ENCODE measurements at regions not wholly inside any gene's neighbourhood (a gene's known extent, or its start where the extent isn't known, plus 50 kb on each side); places are given as distances from the start of the nearest gene placed in this dataset.

DNA sequence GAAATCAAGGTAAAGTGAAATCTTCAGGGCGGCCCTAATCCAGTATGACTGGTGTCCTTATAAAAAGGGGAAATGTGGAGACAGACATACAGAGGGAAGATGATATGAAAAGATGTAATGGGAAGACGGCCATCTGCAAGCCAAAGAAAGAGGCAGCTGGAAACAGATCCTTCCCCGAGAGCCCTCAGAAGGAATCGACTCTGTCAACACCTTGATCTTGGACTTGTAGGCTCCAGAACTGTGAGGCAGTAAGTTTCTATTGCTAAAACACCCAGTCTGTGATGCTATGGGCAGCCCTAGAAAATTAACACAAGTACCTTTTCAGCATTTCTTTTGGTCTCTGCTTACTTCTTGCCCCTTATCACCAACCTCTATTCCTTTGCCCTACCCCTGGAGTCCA is 174.7 kb upstream of the TPM1 start:
- TF ChIP-seq, protein P1, sequence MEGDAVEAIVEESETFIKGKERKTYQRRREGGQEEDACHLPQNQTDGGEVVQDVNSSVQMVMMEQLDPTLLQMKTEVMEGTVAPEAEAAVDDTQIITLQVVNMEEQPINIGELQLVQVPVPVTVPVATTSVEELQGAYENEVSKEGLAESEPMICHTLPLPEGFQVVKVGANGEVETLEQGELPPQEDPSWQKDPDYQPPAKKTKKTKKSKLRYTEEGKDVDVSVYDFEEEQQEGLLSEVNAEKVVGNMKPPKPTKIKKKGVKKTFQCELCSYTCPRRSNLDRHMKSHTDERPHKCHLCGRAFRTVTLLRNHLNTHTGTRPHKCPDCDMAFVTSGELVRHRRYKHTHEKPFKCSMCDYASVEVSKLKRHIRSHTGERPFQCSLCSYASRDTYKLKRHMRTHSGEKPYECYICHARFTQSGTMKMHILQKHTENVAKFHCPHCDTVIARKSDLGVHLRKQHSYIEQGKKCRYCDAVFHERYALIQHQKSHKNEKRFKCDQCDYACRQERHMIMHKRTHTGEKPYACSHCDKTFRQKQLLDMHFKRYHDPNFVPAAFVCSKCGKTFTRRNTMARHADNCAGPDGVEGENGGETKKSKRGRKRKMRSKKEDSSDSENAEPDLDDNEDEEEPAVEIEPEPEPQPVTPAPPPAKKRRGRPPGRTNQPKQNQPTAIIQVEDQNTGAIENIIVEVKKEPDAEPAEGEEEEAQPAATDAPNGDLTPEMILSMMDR (IDR thresholded peaks at IDR 0.05), result no peak
- TF ChIP-seq POLR2A (IDR thresholded peaks at IDR 0.05), result no peak

All from body of pancreas (tissue), 4 donors.